Vagina (tissue), 2 donors: ENCODE measurements at regions not wholly inside any gene's neighbourhood (a gene's known extent, or its start where the extent isn't known, plus 50 kb on each side); places are given as distances from the start of the nearest gene placed in this dataset.

Source experiments
- DNase-seq, 2 donors: peaks; one replicate each; pipeline ENCODE4 v3.0.0-alpha.2; 2017; ENCODE audit errors: extremely low spot score in 2 of 2
- H3K27ac ChIP-seq: fragments of 200-600 bp; sonication (generic); one replicate; pipeline ENCODE4 v1.5.1; 2019
- H3K27me3 ChIP-seq: fragments of 200-600 bp; sonication (generic); one replicate; pipeline ENCODE4 v1.5.1; 2019
- H3K36me3 ChIP-seq, 2 donors: fragments of 200-600 bp; sonication (generic); one replicate each; pipeline ENCODE4 v1.5.1; 2017 to 2019
- H3K4me1 ChIP-seq: fragments of 200-600 bp; sonication (generic); one replicate; pipeline ENCODE4 v1.5.1; 2019
- H3K4me3 ChIP-seq, 2 donors: fragments of 200-600 bp; sonication (generic); 1 replicate in 1 of 2; 2 replicates in 1 of 2; pipeline ENCODE4 v1.5.1; 2016 to 2019
- H3K9me3 ChIP-seq: fragments of 200-600 bp; sonication (generic); one replicate; pipeline ENCODE4 v1.5.1; 2019
- POLR2A ChIP-seq, 2 donors: fragments of 450-650 bp; IDR thresholded peaks; one replicate each; pipeline ENCODE4 v1.6.1; 2017; ENCODE audit warnings: antibody characterized with exemption in 2 of 2, mild to moderate bottlenecking in 2 of 2, moderate library complexity in 2 of 2
- POLR2AphosphoS5 ChIP-seq, 2 donors: sonication (generic); formaldehyde crosslinking; IDR thresholded peaks; one replicate each; pipeline ENCODE4 v1.9.0; 2017; ENCODE audit warnings: antibody characterized with exemption in 2 of 2, mild to moderate bottlenecking in 2 of 2, low read depth in 1 of 2; ENCODE audit not compliant: insufficient read depth in 1 of 2
- intact Hi-C: fragments of 100-400 bp; cut with DNase I; formaldehyde crosslinking; loops from one replicate; pipeline ENCODE4 v1.15.1; 2023
- TF ChIP-seq, protein P1 (sequence below), 3 experiments: fragments of 450-650 bp in 2 of 3; fragments of 200-600 bp in 1 of 3; sonication (generic) in 1 of 3; IDR thresholded peaks; one replicate each; pipeline ENCODE4 v1.5.1; 2017 to 2019; ENCODE audit warnings: antibody characterized with exemption in 3 of 3, mild to moderate bottlenecking in 2 of 3, moderate library complexity in 2 of 3

DNA sequence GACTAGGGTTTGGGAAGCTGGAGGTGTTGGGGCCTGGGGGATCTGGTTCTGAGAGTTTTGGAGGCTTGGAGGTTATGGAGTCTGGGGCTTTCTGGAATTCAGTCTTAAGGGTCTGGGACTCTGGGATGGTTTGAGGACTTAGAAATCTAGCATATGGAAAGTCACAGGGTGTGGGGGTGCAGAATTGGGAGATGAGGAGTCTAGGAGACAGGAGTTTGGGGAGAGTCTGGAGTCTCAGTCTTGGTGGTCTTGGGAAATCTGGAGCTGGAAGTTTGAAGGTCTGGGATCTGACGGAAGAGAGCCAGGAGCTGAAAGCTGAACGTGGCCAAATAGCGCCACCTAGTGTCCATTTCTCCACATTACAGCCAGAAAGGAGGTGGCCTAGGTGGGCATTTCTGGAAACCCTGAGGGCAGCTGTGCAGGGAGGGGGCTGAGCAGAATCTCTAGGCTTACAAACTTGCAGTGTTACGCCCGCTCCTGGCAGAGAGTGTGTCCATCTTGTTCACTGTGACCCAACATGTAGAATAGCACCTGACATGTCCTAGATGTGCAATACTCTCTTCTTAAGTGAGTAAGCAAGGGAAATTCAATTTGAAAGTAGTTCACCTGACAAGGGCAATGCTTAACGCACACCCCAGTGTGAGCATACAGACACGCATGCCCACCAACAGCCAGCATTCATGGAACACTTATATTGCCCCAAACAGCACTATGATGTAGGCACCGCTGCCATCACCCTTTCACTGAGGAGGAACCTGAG lies 204.8 kb downstream of the TFCP2L1 start:
- Histone ChIP-seq H3K4me1 (peaks cover under 1% of the 10 kb centered on the region), H3K27me3 (peaks cover 4% of the 10 kb centered on the region), H3K36me3 (no peaks in the 10 kb centered on the region), H3K4me3 (no peak overlapping the region), H3K27ac (no peak overlapping the region), H3K9me3 (no peaks in the 10 kb centered on the region)
- intact Hi-C loops: loop anchor here (10.0 kb wide), 1 partner anchor 735 kb away; the partner anchor contains the start of gene INHBB
- DNase-seq: no peak
- TF ChIP-seq POLR2A (IDR thresholded peaks at IDR 0.05): no peak
- TF ChIP-seq POLR2AphosphoS5 (IDR thresholded peaks at IDR 0.05; ENCODE audit: insufficient read depth in 1 of 2, low read depth in 1 of 2): no peak
- TF ChIP-seq, protein P1, sequence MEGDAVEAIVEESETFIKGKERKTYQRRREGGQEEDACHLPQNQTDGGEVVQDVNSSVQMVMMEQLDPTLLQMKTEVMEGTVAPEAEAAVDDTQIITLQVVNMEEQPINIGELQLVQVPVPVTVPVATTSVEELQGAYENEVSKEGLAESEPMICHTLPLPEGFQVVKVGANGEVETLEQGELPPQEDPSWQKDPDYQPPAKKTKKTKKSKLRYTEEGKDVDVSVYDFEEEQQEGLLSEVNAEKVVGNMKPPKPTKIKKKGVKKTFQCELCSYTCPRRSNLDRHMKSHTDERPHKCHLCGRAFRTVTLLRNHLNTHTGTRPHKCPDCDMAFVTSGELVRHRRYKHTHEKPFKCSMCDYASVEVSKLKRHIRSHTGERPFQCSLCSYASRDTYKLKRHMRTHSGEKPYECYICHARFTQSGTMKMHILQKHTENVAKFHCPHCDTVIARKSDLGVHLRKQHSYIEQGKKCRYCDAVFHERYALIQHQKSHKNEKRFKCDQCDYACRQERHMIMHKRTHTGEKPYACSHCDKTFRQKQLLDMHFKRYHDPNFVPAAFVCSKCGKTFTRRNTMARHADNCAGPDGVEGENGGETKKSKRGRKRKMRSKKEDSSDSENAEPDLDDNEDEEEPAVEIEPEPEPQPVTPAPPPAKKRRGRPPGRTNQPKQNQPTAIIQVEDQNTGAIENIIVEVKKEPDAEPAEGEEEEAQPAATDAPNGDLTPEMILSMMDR (IDR thresholded peaks at IDR 0.05): peak; percentile 79 to 95 (median 95)

DNA sequence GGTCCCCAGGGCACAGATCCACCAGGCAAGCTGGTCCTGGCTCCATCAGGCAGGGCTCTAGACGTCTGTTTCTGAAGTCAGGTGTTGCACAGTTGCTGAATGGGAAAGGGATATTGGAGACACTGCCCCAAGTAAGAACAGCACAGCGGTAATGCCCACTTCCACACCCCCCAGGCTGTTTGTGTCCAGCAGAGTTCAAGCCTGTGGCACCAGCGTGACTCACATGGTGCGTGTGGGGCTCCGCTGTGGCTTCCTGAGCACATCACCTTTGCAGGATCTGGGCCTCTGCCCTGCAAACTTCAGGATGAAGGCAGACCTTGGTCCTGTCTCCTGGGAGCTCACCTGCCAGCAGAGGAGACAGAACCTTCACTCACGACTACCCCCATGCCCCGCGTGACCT lies 203.3 kb downstream of the TFCP2L1 start:
- Histone ChIP-seq H3K36me3 (no peaks in the 10 kb centered on the region), H3K27me3 (no peaks in the 10 kb centered on the region), H3K27ac (no peak overlapping the region), H3K4me1 (no peaks in the 10 kb centered on the region), H3K9me3 (no peaks in the 10 kb centered on the region), H3K4me3 (no peak overlapping the region)
- intact Hi-C loops: loop anchor here (10.0 kb wide), 1 partner anchor 737 kb away; the partner anchor contains the start of gene INHBB
- TF ChIP-seq, protein P1 (IDR thresholded peaks at IDR 0.05): no peak
- no peak for TF ChIP-seq POLR2A (IDR thresholded peaks at IDR 0.05)
- no peak for TF ChIP-seq POLR2AphosphoS5 (IDR thresholded peaks at IDR 0.05; ENCODE audit: insufficient read depth in 1 of 2, low read depth in 1 of 2)
- DNase-seq: no peak

GRCh38 chr2:121082191-121082590 lies 202.8 kb downstream of the TFCP2L1 start:
- TF ChIP-seq, protein P1 (IDR thresholded peaks at IDR 0.05): no peak
- TF ChIP-seq POLR2A (IDR thresholded peaks at IDR 0.05) (no peak), POLR2AphosphoS5 (IDR thresholded peaks at IDR 0.05; ENCODE audit: insufficient read depth in 1 of 2, low read depth in 1 of 2) (no peak)
- Histone ChIP-seq H3K4me3 (no peak overlapping the region), H3K4me1 (no peaks in the 10 kb centered on the region), H3K36me3 (no peaks in the 10 kb centered on the region), H3K9me3 (no peaks in the 10 kb centered on the region), H3K27ac (no peak overlapping the region), H3K27me3 (no peaks in the 10 kb centered on the region)
- DNase-seq: no peak
- intact Hi-C loops: loop anchor here (10.0 kb wide), 1 partner anchor 737 kb away; the partner anchor contains the start of gene INHBB

DNA sequence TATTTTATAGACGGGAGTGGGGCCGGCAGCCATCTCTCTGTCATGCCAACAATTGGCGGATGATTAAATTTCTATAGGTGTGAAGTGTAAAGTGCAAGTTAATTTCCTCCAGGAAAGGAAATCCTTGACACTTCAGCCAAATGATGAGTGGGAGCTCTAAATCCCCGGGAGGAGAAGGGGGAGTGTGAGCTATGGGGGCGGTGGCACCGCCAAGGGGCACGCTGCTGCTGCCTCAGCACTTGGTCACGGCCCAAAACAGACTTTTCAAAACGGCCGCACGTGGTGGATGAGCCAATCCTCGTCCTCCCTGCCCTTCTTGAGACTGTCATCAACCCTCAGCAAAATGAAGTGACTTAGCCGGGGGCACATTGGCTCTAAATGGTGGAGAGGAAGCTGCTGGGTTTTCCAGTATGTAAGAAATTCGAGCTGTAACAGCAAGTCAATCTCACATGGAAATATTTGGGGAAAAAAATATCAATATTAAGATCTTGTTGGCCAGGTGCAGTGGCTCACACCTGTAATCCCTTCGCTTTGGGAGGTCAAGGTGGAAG lies 200.8 kb downstream of the TFCP2L1 start:
- no peak for TF ChIP-seq POLR2A (IDR thresholded peaks at IDR 0.05)
- TF ChIP-seq, protein P1 (IDR thresholded peaks at IDR 0.05): no peak
- TF ChIP-seq POLR2AphosphoS5 (IDR thresholded peaks at IDR 0.05; ENCODE audit: insufficient read depth in 1 of 2, low read depth in 1 of 2): no peak
- intact Hi-C loops: loop anchor here (10.0 kb wide), 1 partner anchor 739 kb away; the partner anchor contains the start of gene INHBB
- Histone ChIP-seq H3K4me3 (no peak overlapping the region), H3K9me3 (no peaks in the 10 kb centered on the region), H3K27ac (no peak overlapping the region), H3K4me1 (peaks cover 11% of the 10 kb centered on the region), H3K27me3 (no peaks in the 10 kb centered on the region), H3K36me3 (no peaks in the 10 kb centered on the region)
- DNase-seq: no peak

DNA sequence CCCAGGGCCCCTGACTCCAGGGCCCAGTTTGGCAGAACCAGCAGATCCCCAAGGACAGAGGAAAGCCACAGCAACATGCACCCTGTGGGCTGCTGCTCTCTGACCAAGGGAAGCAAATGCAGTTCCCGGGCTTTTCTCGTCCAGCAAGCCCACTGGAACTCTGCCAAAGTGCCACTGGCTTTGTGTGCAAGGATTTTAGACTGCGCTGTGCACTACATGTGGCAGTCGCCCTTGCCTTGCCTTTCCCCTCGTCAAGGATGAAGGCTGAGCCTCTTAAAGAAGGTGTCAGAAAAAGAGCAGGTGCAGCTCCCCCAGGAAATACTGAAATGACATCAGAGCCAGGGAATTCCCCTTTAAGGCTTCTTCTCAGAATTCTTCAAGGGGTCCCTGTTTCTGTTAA lies 199.2 kb downstream of the TFCP2L1 start:
- H3K27me3 ChIP-seq: no peaks in the 10 kb centered on the region
- peaks cover 11% of the 10 kb centered on the region for H3K4me1 ChIP-seq
- no peak for DNase-seq
- H3K27ac ChIP-seq: no peak overlapping the region
- intact Hi-C loops: loop anchor here (10.0 kb wide), 1 partner anchor 741 kb away; the partner anchor contains the start of gene INHBB
- TF ChIP-seq POLR2AphosphoS5 (IDR thresholded peaks at IDR 0.05; ENCODE audit: insufficient read depth in 1 of 2, low read depth in 1 of 2) (no peak), POLR2A (IDR thresholded peaks at IDR 0.05) (no peak)
- TF ChIP-seq, protein P1 (IDR thresholded peaks at IDR 0.05): no peak
- H3K36me3 ChIP-seq: no peaks in the 10 kb centered on the region
- H3K9me3 ChIP-seq: no peaks in the 10 kb centered on the region
- no peak overlapping the region for H3K4me3 ChIP-seq
